H1 (cell line): ENCODE measurements at regions not wholly inside any gene's neighbourhood (a gene's known extent, or its start where the extent isn't known, plus 50 kb on each side); places are given as distances from the start of the nearest gene placed in this dataset.

ENCODE experiments used
- CTCF ChIA-PET: fragments of 300-600 bp; sonication (Branson Sonifier 250); formaldehyde crosslinking; loops from one replicate; lab custom pipeline; 2021; ENCODE audit not compliant: partially characterized antibody; lab: Charles Lee
- POLR2A ChIA-PET: fragments of 300-600 bp; sonication (Branson Sonifier 250); formaldehyde crosslinking; loops from one replicate; lab custom pipeline; 2021; ENCODE audit warnings: inconsistent platforms; ENCODE audit not compliant: partially characterized antibody; lab: Charles Lee
- DNase-seq, 2 experiments: peaks; one replicate each; pipeline versions ENCODE4 v3.0.0 to v3.0.0-alpha.2; 2010 to 2022; ENCODE audit warnings: low spot score in 2 of 2, low read depth in 1 of 2, mixed read lengths in 1 of 2
- FAIRE-seq: peaks from 2 replicates; lab custom pipeline; 2011; peaks lifted over from hg19 to GRCh38; lab: Jason Lieb, UNC
- H2AFZ ChIP-seq: 2 replicates; pipeline ENCODE4 v1.8.1; 2012; ENCODE audit warnings: low read length, inconsistent platforms
- H2AK5ac ChIP-seq: 2 replicates; pipeline ENCODE4 v1.6.1; 2013; ENCODE audit warnings: low read depth, low read length
- H2BK120ac ChIP-seq: replicated peaks from 2 replicates; pipeline ENCODE3; 2013; ENCODE audit warnings: low read depth, low read length, inconsistent platforms
- H2BK12ac ChIP-seq: 2 replicates; pipeline ENCODE4 v1.6.1; 2013; ENCODE audit warnings: low read depth, low read length
- H2BK15ac ChIP-seq: 2 replicates; pipeline ENCODE4 v1.6.1; 2013; ENCODE audit warnings: low read length
- H2BK20ac ChIP-seq: 2 replicates; pipeline ENCODE4 v1.6.1; 2013; ENCODE audit warnings: low read length
- H2BK5ac ChIP-seq: 2 replicates; pipeline ENCODE4 v1.6.1; 2013; ENCODE audit warnings: low read depth, low read length
- H3K14ac ChIP-seq: 2 replicates; pipeline ENCODE4 v1.6.1; 2013; ENCODE audit warnings: inconsistent platforms; ENCODE audit not compliant: insufficient read length
- H3K18ac ChIP-seq: 2 replicates; pipeline ENCODE4 v1.6.1; 2013; ENCODE audit warnings: low read length; ENCODE audit errors: extremely low read depth
- H3K23ac ChIP-seq: 2 replicates; pipeline ENCODE4 v1.6.1; 2013; ENCODE audit warnings: inconsistent platforms; ENCODE audit not compliant: insufficient read length
- H3K23me2 ChIP-seq: 2 replicates; pipeline ENCODE4 v1.6.1; 2013; ENCODE audit warnings: low read depth, low read length
- H3K27ac ChIP-seq: 2 replicates; pipeline ENCODE4 v1.6.1; 2011; ENCODE audit warnings: low read depth, low read length, inconsistent platforms
- H3K27me3 ChIP-seq, 4 experiments: replicated peaks in 1 of 4; 1 replicate in 1 of 4; 2 replicates in 3 of 4; pipeline versions ENCODE4 v1.6.1 to v1.8.1; 2011 to 2013; ENCODE audit warnings: low read length in 3 of 4, mild to moderate bottlenecking in 3 of 4, inconsistent platforms in 2 of 4, mixed read lengths in 2 of 4, moderate library complexity in 1 of 4; ENCODE audit not compliant: control insufficient read depth in 3 of 4, insufficient read depth in 3 of 4; ENCODE audit errors: extremely low read depth in 1 of 4
- H3K36me3 ChIP-seq, 4 experiments: 2 replicates each; pipeline versions ENCODE4 v1.6.1 to v1.8.1; 2011 to 2013; ENCODE audit warnings: mild to moderate bottlenecking in 4 of 4, low read length in 3 of 4, moderate library complexity in 2 of 4, control low read depth in 1 of 4, inconsistent platforms in 1 of 4; ENCODE audit not compliant: insufficient read depth in 4 of 4, control insufficient read depth in 2 of 4
- H3K4ac ChIP-seq: replicated peaks from 2 replicates; pipeline ENCODE3; 2013; ENCODE audit warnings: low read length, low read depth, mixed read lengths, inconsistent platforms; ENCODE audit not compliant: insufficient read length
- H3K4me1 ChIP-seq, 4 experiments: replicated peaks in 1 of 4; 1 replicate in 1 of 4; 2 replicates in 3 of 4; pipeline versions ENCODE4 v1.6.1 to v1.8.1; 2011 to 2013; ENCODE audit warnings: low read length in 3 of 4, inconsistent platforms in 2 of 4, mixed read lengths in 1 of 4; ENCODE audit not compliant: insufficient read depth in 4 of 4, control insufficient read depth in 3 of 4
- H3K4me2 ChIP-seq, 2 experiments: 2 replicates each; pipeline versions ENCODE4 v1.6.1 to v1.8.1; 2011 to 2013; ENCODE audit warnings: low read depth in 2 of 2, low read length in 2 of 2, control low read depth in 1 of 2, inconsistent platforms in 1 of 2, mild to moderate bottlenecking in 1 of 2; ENCODE audit not compliant: insufficient read depth in 1 of 2
- H3K4me3 ChIP-seq, 4 experiments: fragments of 200-600, 300-600 bp in 1 of 4; sonication (generic), shearing (Covaris generic), sonication (Bioruptor Twin) in 1 of 4; 2 replicates each; pipeline versions ENCODE4 v1.5.1 to v1.8.1; 2011 to 2016; ENCODE audit warnings: low read length in 4 of 4, low read depth in 3 of 4, control low read depth in 2 of 4, inconsistent platforms in 2 of 4, mild to moderate bottlenecking in 2 of 4, mixed read lengths in 1 of 4, moderate library complexity in 1 of 4; ENCODE audit not compliant: insufficient read depth in 2 of 4; ENCODE audit errors: extremely low read depth in 1 of 4
- H3K56ac ChIP-seq: replicated peaks from 2 replicates; pipeline ENCODE3; 2013; ENCODE audit warnings: low read depth, mild to moderate bottlenecking, mixed read lengths, low read length, inconsistent platforms; ENCODE audit not compliant: insufficient read length
- H3K79me1 ChIP-seq: 2 replicates; pipeline ENCODE4 v1.6.1; 2013; ENCODE audit warnings: low read depth, low read length, control low read depth
- H3K79me2 ChIP-seq, 2 experiments: 2 replicates each; pipeline versions ENCODE4 v1.6.1 to v1.8.1; 2012 to 2013; ENCODE audit warnings: low read length in 2 of 2, mild to moderate bottlenecking in 2 of 2, inconsistent platforms in 1 of 2; ENCODE audit not compliant: insufficient read depth in 2 of 2, control insufficient read depth in 1 of 2
- H3K9ac ChIP-seq, 4 experiments: replicated peaks in 1 of 4; 1 replicate in 1 of 4; 2 replicates in 3 of 4; pipeline versions ENCODE4 v1.6.1 to v1.8.1; 2011 to 2013; ENCODE audit warnings: low read depth in 3 of 4, low read length in 3 of 4, control low read depth in 2 of 4, mild to moderate bottlenecking in 2 of 4, moderate library complexity in 2 of 4, inconsistent platforms in 1 of 4; ENCODE audit errors: extremely low read depth in 1 of 4
- H3K9me3 ChIP-seq, 2 experiments: 2 replicates each; pipeline versions ENCODE4 v1.6.1 to v1.8.1; 2012 to 2013; ENCODE audit warnings: mild to moderate bottlenecking in 2 of 2, moderate library complexity in 2 of 2, control low read depth in 1 of 2, inconsistent platforms in 1 of 2, low read depth in 1 of 2, low read length in 1 of 2, mixed read lengths in 1 of 2; ENCODE audit not compliant: insufficient read depth in 2 of 2
- H4K20me1 ChIP-seq, 2 experiments: replicated peaks in 1 of 2; 2 replicates each; pipeline versions ENCODE3 to v1.8.1; 2011 to 2013; ENCODE audit warnings: inconsistent platforms in 2 of 2, low read length in 2 of 2, mild to moderate bottlenecking in 1 of 2; ENCODE audit not compliant: insufficient read depth in 2 of 2, control insufficient read depth in 1 of 2
- H4K5ac ChIP-seq: 2 replicates; pipeline ENCODE4 v1.6.1; 2013; ENCODE audit warnings: low read length, low read depth, mixed read lengths, inconsistent platforms; ENCODE audit not compliant: insufficient read length
- H4K8ac ChIP-seq: 2 replicates; pipeline ENCODE4 v1.8.0; 2013; ENCODE audit warnings: mild to moderate bottlenecking, moderate library complexity, low read length, inconsistent platforms; ENCODE audit not compliant: insufficient read depth; ENCODE audit errors: extremely low read depth
- H4K91ac ChIP-seq: replicated peaks from 2 replicates; pipeline ENCODE3; 2013; ENCODE audit warnings: low read length, mixed read lengths, inconsistent platforms; ENCODE audit not compliant: insufficient read length
- ATF3 ChIP-seq: IDR thresholded peaks from 2 replicates; pipeline ENCODE4 v1.6.1; 2011; ENCODE audit warnings: low read depth, mild to moderate bottlenecking, low read length; ENCODE audit not compliant: insufficient read depth
- CHD1 ChIP-seq: IDR thresholded peaks from 2 replicates; pipeline ENCODE4 v1.6.1; 2012; ENCODE audit warnings: low read depth, low read length, improper control_type of control experiment
- EZH2 ChIP-seq: fragments of 200-600 bp; sonication (generic); IDR thresholded peaks from 2 replicates; pipeline ENCODE4 v1.7.1; 2012; ENCODE audit warnings: low read depth, mild to moderate bottlenecking, moderate library complexity, low read length, inconsistent platforms; ENCODE audit not compliant: severe bottlenecking
- FOSL1 ChIP-seq: IDR thresholded peaks from 2 replicates; pipeline ENCODE4 v1.6.1; 2011; ENCODE audit warnings: mild to moderate bottlenecking, low read depth, low read length, moderate library complexity; ENCODE audit not compliant: insufficient read depth
- KDM1A ChIP-seq: fragments of 200-600, 300-600 bp; sonication (generic); IDR thresholded peaks from 2 replicates; pipeline ENCODE4 v1.7.1; 2016; ENCODE audit warnings: mild to moderate bottlenecking, low read length, borderline replicate concordance
- MAX ChIP-seq: IDR thresholded peaks from 2 replicates; pipeline ENCODE4 v1.6.1; 2012; ENCODE audit warnings: inconsistent platforms
- SP2 ChIP-seq: IDR thresholded peaks from 2 replicates; pipeline ENCODE4 v1.6.1; 2012; ENCODE audit warnings: mild to moderate bottlenecking, low read length, inconsistent platforms
- SRF ChIP-seq: IDR thresholded peaks from 2 replicates; pipeline ENCODE4 v1.6.1; 2011; ENCODE audit warnings: mild to moderate bottlenecking, low read depth, low read length, moderate library complexity
- TEAD4 ChIP-seq: IDR thresholded peaks from 2 replicates; pipeline ENCODE4 v1.6.1; 2012; ENCODE audit warnings: low read depth, low read length, inconsistent platforms, mixed read lengths
- USF2 ChIP-seq: IDR thresholded peaks from 2 replicates; pipeline ENCODE4 v1.6.1; 2011; ENCODE audit warnings: low read length, improper control_type of control experiment
- ZNF274 ChIP-seq: IDR thresholded peaks from 2 replicates; pipeline ENCODE4 v1.7.0; 2012; ENCODE audit warnings: low read length, borderline replicate concordance; ENCODE audit errors: extremely low read depth
- WGBS, 2 experiments: shearing (Covaris generic) in 1 of 2; methylation state at CpG; one replicate each; pipeline versions ENCODE4 v1.1.6 to v1.1.7; 2013 to 2015; ENCODE audit warnings: low lambda C conversion rate in 2 of 2, mixed read lengths in 2 of 2, inconsistent platforms in 1 of 2, low coverage in 1 of 2, missing lambda C conversion rate in 1 of 2; ENCODE audit not compliant: insufficient replicate concordance in 2 of 2, insufficient coverage in 1 of 2, insufficient read length in 1 of 2; ENCODE audit errors: extremely low coverage in 1 of 2, missing lambda C conversion rate in 1 of 2; 5-methylcytosine and 5-hydroxymethylcytosine counted together

- H4K20me1 ChIP-seq = no peaks in the 10 kb centered on the region
- ChIA-PET POLR2A (interaction anchor here (1.2 kb wide), 1 partner anchor 42 kb away, joined by 3 read pairs; no protein-coding TSS in a partner anchor), CTCF (interaction anchor here (1.1 to 1.2 kb wide), 2 partner anchors 8 to 86 kb away, joined by 4 read pairs; no protein-coding TSS in a partner anchor)
- TF ChIP-seq KDM1A (no peak), USF2 (no peak), CHD1 (no peak), EZH2 (no peak), MAX (no peak), ZNF274 (no peak), ATF3 (no peak), FOSL1 (no peak), SP2 (no peak), SRF (no peak), TEAD4 (no peak)
Measured at GRCh38 chr1:187469836-187470235, 641.1 kb downstream of the PLA2G4A start.

More at GRCh38 chr1:187469836-187470235, 641.1 kb downstream of the PLA2G4A start:
- no peaks in the 10 kb centered on the region for H3K9me3 ChIP-seq
- no peak overlapping the region for H2AFZ ChIP-seq
- no peak overlapping the region for H3K9ac ChIP-seq
- DNase-seq (no peak), FAIRE-seq (no peak)
- H3K23me2 ChIP-seq = no peaks in the 10 kb centered on the region
- no peak overlapping the region for H4K8ac ChIP-seq
- H3K27ac ChIP-seq = no peak overlapping the region
- no peak overlapping the region for H3K4me3 ChIP-seq
- peaks cover 0 to 3% (median 0%) of the 10 kb centered on the region in 4 experiments; a peak in 1 of 7 replicates for H3K4me1 ChIP-seq
- no peak overlapping the region for H2BK15ac ChIP-seq
- H3K23ac ChIP-seq = no peak overlapping the region
- no peak overlapping the region for H2BK12ac ChIP-seq
- no peak overlapping the region for H4K5ac ChIP-seq
- no peak overlapping the region for H2BK120ac ChIP-seq
- no peak overlapping the region for H4K91ac ChIP-seq
- H2AK5ac ChIP-seq = no peak overlapping the region
- no peaks in the 10 kb centered on the region for H3K79me2 ChIP-seq
- H3K4ac ChIP-seq = no peak overlapping the region
- H3K36me3 ChIP-seq = no peaks in the 10 kb centered on the region
- no peak overlapping the region for H3K4me2 ChIP-seq
- no peaks in the 10 kb centered on the region for H3K79me1 ChIP-seq
- no peaks in the 10 kb centered on the region for H3K27me3 ChIP-seq
- H2BK20ac ChIP-seq = peak overlapping the region; percentile 8; the same call in 1 of the 2 replicates
- no peak overlapping the region for H3K56ac ChIP-seq
- no peak overlapping the region for H3K14ac ChIP-seq
- no peak overlapping the region for H2BK5ac ChIP-seq
- WGBS, 2 experiments = 72% methylated on average over 2 of the region's 2 CpGs; no CpG with 5 or more reads in 1 of the 2 experiments
- H3K18ac ChIP-seq = peak overlapping the region; percentile 54; the same call in 1 of the 2 replicates
